Muscle of arm (tissue), 1 donor: ENCODE measurements at regions not wholly inside any gene's neighbourhood (a gene's known extent, or its start where the extent isn't known, plus 50 kb on each side); places are given as distances from the start of the nearest gene placed in this dataset.
"Not testable (repeated sequence)": the region's sequence is repeated elsewhere in the genome, so short reads cannot be mapped to it uniquely, and the experiment has no call there.

ENCODE experiments used
- DNase-seq: peaks from one replicate; pipeline ENCODE4 v3.0.0-alpha.2; 2013

- no peak for DNase-seq
Measured at GRCh38 chr16:87150262-87150661, 166.9 kb downstream of the C16orf95 start.

- DNase-seq = no peak
Measured at GRCh38 chr16:87150681-87151280, 166.4 kb downstream of the C16orf95 start.

DNA sequence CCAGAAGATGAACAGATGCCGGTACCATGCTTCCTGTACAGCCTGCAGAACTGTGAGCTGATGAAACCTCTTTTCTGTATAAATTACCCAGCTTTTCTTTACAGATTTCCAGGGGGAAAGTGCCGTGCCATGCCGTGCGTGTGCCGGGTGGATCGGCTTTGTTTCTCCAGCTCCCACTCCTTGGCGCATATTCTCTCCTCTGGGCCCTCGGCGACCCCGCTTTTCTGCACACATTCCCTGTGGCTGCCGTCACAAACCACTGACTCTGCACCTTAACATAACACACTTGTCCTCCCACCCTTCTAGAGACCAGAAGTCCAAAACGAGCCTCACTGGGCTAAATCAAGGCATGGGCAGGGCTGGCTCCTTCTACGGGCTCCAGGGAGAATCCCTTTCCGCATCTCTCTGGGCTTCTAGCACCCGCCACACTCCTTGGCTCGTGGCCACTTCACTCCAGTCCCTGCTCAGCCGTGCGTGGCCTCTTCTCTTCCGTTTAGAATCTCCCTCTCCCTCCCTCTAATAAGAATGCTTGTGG lies 164.9 kb downstream of the C16orf95 start:
- DNase-seq = no peak

DNA sequence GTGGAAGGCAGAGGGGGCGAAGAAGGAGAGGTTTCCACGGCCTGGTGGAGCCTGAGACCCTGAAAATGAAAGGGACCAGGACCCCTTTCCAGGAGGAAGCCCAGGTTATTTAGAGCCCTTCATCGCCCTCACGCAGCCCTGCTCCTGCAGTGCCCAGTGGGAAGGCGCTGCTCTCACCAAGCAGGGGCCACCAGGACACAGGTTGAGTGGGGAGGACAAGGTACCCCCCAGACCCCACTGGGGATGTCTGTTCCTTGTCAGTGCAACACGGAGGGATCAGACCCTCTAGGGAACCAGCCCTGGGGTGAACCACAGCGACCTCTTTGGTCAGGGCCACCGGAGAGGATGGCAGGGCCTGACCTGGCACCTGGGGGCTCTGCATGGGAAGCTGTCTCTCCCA lies 163.9 kb downstream of the C16orf95 start:
- DNase-seq = no peak

DNA sequence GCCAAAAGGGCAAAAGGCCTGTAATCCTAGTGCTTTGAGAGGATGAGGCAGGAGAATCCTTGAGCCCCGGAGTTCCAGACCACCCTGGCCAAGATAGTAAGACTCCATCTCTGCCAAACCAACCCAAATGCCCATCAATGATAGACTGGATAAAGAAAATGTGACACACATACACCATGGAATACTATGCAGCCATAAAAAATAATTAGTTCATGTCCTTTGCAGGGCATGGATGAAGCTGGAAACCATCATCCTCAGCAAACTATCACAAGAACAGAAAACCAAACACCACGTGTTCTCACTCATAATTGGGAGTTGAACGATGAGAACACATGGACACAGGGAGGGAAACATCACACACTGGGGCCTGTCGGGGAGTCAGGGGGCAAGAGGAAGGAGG lies 161.9 kb downstream of the C16orf95 start:
- DNase-seq = not testable (repeated sequence)

DNA sequence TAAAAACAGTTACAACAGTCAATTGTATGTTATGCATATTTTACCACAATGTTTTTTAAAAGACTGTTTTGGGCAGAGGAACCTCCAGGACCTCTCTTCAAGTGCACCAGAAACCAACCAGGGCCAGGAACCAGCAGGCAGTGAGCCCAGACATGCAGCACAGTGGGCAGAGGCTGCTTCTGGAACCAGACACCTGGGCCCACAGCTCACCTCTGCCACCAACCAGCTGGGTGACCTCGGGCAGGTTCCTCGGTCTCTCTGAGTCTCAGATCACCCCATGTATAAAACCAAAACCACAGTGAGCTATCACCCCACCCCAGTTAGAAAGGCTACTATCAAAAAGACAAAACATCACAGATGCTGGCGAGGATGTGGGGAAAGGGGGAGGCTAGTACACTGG lies 161.0 kb downstream of the C16orf95 start:
- DNase-seq = no peak

DNA sequence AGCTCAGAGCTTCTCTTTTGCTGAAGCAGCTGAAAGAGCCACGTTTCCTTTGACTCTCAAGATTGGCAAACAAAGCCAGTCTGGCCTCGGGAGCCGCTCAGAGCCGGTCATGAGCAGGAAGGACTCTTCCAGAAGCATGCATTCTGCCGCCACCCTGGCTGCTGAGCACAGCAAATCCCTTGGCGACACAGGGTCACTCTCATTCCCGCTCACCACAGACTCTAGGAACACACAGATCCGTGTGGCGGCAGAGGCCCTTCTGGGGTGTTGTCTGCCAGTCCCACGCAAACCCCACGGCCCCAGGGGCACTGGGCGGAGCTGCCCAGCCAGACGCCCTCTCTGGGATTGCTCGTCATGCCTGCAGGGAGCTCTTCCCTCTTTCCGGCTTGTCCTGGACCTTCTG lies 157.0 kb downstream of the C16orf95 start:
- DNase-seq = no peak

DNA sequence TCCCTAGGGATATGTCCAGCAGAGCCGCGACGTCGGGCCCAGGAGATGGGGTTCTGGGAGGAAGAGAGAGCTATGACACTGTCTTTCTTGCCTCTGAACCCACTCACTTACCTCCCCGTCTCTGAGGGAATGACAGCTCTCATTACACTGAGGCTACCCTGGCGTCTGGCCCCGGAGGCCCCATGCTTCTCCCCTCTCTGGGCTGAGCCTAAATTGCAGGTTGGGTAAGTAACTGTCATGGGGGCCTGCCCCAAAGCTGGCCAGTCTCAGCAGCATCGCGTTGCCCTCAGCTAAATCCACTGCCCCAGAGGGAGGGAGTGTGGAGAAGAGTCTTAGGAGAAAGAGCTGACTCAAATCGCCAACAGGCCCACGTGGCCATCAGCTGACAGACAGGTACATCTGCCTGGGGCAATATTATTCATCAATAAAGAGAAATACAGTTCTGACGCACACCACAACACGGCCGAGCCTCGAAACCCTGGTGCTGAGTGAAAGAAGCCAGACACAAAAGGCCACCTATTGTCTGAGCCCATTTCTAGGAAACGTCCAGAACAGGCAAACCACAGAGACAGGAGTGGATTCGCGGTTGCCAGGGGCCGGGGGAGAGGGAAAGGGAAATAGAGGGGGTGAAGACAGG lies 156.4 kb downstream of the C16orf95 start:
- DNase-seq = no peak

GRCh38 chr16:87161410-87161809 lies 155.8 kb downstream of the C16orf95 start:
- DNase-seq = not testable (repeated sequence)

GRCh38 chr16:87161822-87162676 lies 155.1 kb downstream of the C16orf95 start:
- no peak for DNase-seq

DNA sequence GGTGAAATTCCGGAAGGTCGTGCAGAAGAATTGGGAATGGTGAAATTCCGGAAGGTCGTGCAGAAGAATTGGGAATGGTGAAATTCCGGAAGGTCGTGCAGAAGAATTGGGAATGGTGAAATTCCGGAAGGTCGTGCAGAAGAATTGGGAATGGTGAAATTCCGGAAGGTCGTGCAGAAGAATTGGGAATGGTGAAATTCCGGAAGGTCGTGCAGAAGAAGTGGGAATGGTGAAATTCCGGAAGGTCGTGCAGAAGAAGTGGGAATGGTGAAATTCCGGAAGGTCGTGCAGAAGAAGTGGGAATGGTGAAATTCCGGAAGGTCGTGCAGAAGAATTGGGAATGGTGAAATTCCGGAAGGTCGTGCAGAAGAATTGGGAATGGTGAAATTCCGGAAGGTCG lies 154.4 kb downstream of the C16orf95 start:
- not testable (repeated sequence) for DNase-seq

GRCh38 chr16:87163637-87164036 lies 153.6 kb downstream of the C16orf95 start:
- DNase-seq = no peak

- DNase-seq = no peak
Measured at GRCh38 chr16:87165151-87165550, 152.0 kb downstream of the C16orf95 start.

GRCh38 chr16:87165885-87166284 lies 151.3 kb downstream of the C16orf95 start:
- DNase-seq = no peak

DNA sequence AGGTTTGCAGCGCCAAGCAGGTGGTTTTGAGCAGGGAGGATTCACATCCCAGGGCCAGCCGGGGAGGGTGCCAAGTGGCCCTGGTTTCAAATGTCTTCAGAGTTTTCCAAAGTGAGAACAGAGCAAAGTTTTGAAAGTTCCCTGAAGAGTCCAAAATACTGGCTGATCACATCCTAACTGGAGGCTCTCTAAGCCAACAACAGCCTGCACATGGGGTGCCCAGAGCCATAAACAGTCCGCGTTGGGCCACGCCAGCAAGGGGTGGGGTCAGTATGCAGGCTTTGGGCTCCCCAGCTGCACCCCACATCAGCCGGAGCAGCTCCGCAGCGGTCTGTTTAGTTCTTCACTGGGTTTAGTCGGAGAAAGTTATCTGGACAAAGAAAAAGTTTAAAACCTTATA lies 150.9 kb downstream of the C16orf95 start:
- DNase-seq = no peak

DNA sequence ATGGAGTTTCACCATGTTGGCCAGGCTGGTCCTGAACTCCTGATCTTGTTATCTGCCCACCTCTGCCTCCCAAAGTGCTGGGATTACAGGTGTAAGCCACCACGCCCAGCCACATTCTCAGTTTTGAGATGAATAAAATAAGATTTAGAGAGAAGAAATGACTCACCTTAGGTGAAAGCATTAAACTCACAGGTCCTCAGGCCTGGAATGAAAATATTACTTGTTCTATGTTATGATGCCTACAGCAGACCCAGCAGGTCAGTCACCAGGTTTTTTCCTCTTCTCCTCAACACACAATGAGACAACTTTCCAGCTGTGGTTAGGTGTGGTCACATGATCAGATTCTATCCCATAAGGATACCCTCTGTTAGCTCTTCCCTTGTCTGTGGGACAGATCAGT lies 150.3 kb downstream of the C16orf95 start:
- DNase-seq = no peak

DNA sequence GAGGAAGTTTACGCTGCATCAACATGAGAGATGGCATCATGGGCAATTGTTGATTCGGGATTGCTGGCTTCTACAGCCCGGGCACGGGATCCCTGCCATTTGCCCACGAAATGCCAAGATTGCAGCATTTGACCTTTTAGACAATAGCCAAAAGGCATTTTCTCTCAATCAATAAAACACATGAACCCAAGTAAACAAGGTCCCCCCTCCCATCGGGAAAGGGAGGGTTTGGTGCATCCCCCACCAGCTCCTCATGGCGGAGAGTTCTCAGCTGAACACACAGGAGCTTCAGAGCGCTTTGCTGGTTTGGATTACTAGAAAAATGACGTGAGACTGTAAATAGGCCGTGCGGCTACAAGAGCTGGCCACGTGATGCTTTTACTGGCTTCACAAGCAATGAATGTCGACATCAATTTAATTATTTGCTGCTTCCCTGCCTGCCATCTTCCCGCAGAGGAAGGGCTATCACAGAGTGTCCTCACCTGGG lies 147.6 kb downstream of the C16orf95 start:
- DNase-seq = no peak

- no peak for DNase-seq
Measured at GRCh38 chr16:87170310-87170709, 146.9 kb downstream of the C16orf95 start.

- no peak for DNase-seq
Measured at GRCh38 chr16:87171723-87172122, 145.5 kb downstream of the C16orf95 start.

GRCh38 chr16:87172632-87173031 lies 144.6 kb downstream of the C16orf95 start:
- no peak for DNase-seq

- no peak for DNase-seq
Measured at GRCh38 chr16:87173294-87173893, 143.8 kb downstream of the C16orf95 start.

DNA sequence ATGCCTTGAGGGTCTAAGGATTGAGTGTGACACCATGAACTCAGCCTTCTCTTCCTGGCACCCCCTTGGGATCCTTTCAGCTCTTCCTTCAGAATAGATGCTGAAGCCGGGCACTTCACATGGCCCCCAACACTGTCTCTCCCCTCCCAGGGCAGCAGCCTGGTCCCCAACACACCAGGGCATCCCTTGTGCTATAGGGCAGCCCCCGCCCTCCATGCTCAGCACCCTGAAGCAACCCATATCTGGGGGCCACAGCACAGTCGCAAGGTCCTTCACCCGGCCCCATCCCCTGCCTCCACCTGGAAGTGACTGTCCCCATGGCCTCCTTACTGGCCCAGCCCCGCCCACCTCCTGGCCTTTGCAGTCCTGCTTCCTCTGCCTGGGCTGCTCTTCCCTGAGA lies 143.1 kb downstream of the C16orf95 start:
- DNase-seq = no peak
